ENCODE measurements at regions not wholly inside any gene's neighbourhood (a gene's known extent, or its start where the extent isn't known, plus 50 kb on each side); places are given as distances from the start of the nearest gene placed in this dataset.

DNA sequence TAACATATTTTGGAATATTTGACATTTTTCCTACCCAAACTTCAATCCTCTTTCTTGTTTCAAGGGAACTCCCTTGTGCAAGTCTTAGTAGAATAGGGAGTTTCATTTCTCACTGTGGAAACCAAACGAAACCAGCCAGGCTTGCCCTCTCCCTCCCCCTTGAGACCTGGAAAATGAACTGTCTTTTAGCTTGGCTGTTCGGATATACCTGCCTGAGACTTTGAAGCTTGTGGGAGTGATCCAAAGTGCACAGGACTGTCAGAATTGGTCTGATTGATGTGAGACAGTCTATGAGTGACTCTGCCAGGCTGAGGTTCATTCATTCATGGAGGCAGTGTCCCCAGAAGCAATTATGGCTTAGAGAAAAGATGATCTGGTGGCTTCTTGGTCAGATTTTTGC, 388.1 kb downstream of the EPM2A start:
- no peak overlapping the region for H3K9ac ChIP-seq

DNA sequence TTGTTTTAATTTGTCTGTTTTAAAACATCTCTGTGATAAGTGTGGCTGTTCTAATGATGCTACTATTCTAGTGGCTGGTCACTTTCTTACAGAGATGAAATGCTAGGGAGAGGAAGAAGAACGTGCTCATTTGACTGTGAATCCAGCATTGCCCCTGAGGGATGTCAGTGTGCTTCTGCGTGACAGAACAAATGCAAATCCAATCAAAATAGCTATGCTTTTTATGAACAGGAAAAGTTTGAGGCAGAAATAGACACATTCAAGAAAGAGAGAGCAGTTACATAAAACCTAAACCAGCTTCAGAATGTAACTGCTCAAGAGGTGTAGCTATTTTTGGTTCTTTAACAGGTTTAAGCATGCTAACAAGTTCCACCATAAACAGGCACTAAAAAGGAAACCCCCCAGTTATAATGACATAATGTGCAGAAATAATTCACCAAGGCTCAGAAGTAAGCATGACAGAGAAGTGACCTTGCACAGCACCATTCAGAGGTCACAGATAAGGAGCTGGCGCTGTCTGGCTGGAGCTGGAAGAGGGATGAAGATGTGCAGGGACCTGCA, 385.3 kb downstream of the EPM2A start:
- Histone ChIP-seq H3K27me3 (ENCODE audit: insufficient read depth, low read depth) (no peaks in the 10 kb centered on the region), H3K36me3 (ENCODE audit: insufficient read depth) (no peaks in the 10 kb centered on the region), H3K79me2 (ENCODE audit: insufficient read depth, low read depth) (no peaks in the 10 kb centered on the region), H3K4me2 (no peak overlapping the region), H3K27ac (no peak overlapping the region), H2AFZ (ENCODE audit: low read depth) (no peak overlapping the region), H3K4me1 (ENCODE audit: low read depth, poor library complexity, severe bottlenecking) (no peaks in the 10 kb centered on the region), H4K20me1 (ENCODE audit: insufficient read depth) (no peaks in the 10 kb centered on the region), H3K4me3 (IDR thresholded peaks at IDR 0.05; ENCODE audit: insufficient read depth, low read depth, low read length) (no peak overlapping the region), H3K9ac (no peak overlapping the region)
- TF ChIP-seq, protein P1, sequence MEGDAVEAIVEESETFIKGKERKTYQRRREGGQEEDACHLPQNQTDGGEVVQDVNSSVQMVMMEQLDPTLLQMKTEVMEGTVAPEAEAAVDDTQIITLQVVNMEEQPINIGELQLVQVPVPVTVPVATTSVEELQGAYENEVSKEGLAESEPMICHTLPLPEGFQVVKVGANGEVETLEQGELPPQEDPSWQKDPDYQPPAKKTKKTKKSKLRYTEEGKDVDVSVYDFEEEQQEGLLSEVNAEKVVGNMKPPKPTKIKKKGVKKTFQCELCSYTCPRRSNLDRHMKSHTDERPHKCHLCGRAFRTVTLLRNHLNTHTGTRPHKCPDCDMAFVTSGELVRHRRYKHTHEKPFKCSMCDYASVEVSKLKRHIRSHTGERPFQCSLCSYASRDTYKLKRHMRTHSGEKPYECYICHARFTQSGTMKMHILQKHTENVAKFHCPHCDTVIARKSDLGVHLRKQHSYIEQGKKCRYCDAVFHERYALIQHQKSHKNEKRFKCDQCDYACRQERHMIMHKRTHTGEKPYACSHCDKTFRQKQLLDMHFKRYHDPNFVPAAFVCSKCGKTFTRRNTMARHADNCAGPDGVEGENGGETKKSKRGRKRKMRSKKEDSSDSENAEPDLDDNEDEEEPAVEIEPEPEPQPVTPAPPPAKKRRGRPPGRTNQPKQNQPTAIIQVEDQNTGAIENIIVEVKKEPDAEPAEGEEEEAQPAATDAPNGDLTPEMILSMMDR (conservative IDR thresholded peaks at IDR 0.05; ENCODE audit: low read depth, low read length) = no peak

More for the DNA sequence above, 388.1 kb downstream of the EPM2A start:
- H3K27ac ChIP-seq = no peak overlapping the region
- no peak overlapping the region for H3K4me2 ChIP-seq
- H3K79me2 ChIP-seq (ENCODE audit: insufficient read depth, low read depth) = no peaks in the 10 kb centered on the region
- H3K36me3 ChIP-seq (ENCODE audit: insufficient read depth) = no peaks in the 10 kb centered on the region
- H4K20me1 ChIP-seq (ENCODE audit: insufficient read depth) = no peaks in the 10 kb centered on the region
- no peaks in the 10 kb centered on the region for H3K27me3 ChIP-seq (ENCODE audit: insufficient read depth, low read depth)
- TF ChIP-seq, protein P1 (conservative IDR thresholded peaks at IDR 0.05; ENCODE audit: low read depth, low read length) = no peak
- H3K4me3 ChIP-seq (IDR thresholded peaks at IDR 0.05; ENCODE audit: insufficient read depth, low read depth, low read length) = no peak overlapping the region
- no peaks in the 10 kb centered on the region for H3K4me1 ChIP-seq (ENCODE audit: low read depth, poor library complexity, severe bottlenecking)
- no peak overlapping the region for H2AFZ ChIP-seq (ENCODE audit: low read depth)

DNA sequence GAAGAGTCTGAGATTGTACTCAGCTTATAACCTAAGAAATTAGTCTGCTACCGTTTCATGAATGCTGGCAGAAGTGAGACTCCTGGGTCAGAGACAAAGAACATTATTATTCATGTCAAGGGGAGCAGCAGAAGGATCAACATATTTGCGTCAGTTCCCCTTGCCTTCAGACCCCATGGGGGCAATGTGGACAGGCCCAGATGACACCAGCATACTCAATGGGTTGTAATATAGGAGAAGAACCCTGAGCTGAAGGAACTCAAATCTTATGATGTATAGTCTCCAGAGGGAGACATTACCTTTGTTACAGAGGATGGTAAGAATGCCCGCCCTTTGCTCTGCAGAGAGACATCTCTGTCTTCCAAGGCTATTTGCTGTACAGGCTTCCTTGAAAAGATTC, 384.4 kb downstream of the EPM2A start:
- Histone ChIP-seq H3K36me3 (ENCODE audit: insufficient read depth) (no peaks in the 10 kb centered on the region), H3K4me2 (no peak overlapping the region), H3K79me2 (ENCODE audit: insufficient read depth, low read depth) (no peaks in the 10 kb centered on the region), H3K9ac (no peak overlapping the region), H3K27ac (no peak overlapping the region), H3K4me3 (IDR thresholded peaks at IDR 0.05; ENCODE audit: insufficient read depth, low read depth, low read length) (no peak overlapping the region), H3K27me3 (ENCODE audit: insufficient read depth, low read depth) (no peaks in the 10 kb centered on the region), H3K4me1 (ENCODE audit: low read depth, poor library complexity, severe bottlenecking) (no peaks in the 10 kb centered on the region), H4K20me1 (ENCODE audit: insufficient read depth) (no peaks in the 10 kb centered on the region), H2AFZ (ENCODE audit: low read depth) (no peak overlapping the region)
- TF ChIP-seq, protein P1 (conservative IDR thresholded peaks at IDR 0.05; ENCODE audit: low read depth, low read length) = no peak

DNA sequence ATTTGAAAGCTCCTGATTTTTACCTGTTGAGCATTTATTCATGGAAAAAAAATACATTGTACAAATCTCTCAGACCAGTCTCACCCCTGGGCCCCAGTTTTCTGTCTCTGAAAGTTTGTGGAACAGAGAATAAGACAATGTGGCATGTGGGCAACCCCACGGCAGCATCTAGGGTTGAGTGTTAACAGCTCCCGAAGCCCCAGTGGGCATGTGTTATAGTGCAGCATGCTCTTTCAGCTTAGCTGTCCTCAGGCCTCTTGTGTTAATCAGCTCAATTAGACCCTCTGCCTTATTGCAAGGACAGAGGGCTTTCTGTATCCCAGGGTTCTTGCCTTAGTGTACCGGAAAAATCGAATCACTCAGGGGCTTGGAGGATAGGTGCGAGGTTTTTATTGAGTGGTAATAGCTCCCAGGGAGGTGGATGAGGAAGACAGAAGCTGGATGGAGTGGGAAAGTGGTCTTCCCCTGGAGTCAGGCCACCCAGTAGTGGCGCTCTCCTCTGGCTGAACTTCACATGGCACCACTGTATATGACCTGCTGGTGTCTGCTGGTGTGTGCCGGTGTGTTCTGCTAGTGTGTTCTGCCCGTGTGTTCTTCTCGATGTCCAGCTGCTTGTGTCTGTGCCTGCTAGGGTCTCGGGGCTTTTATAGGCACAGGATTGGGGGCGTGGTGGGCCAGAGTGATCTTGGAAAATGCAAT, 382.8 kb downstream of the EPM2A start:
- H4K20me1 ChIP-seq (ENCODE audit: insufficient read depth) = no peaks in the 10 kb centered on the region
- no peaks in the 10 kb centered on the region for H3K79me2 ChIP-seq (ENCODE audit: insufficient read depth, low read depth)
- no peak overlapping the region for H3K27ac ChIP-seq
- no peaks in the 10 kb centered on the region for H3K27me3 ChIP-seq (ENCODE audit: insufficient read depth, low read depth)
- H2AFZ ChIP-seq (ENCODE audit: low read depth) = no peak overlapping the region
- H3K4me3 ChIP-seq (IDR thresholded peaks at IDR 0.05; ENCODE audit: insufficient read depth, low read depth, low read length) = no peak overlapping the region
- TF ChIP-seq, protein P1 (conservative IDR thresholded peaks at IDR 0.05; ENCODE audit: low read depth, low read length) = no peak
- H3K4me2 ChIP-seq = no peak overlapping the region
- H3K36me3 ChIP-seq (ENCODE audit: insufficient read depth) = no peaks in the 10 kb centered on the region
- no peaks in the 10 kb centered on the region for H3K4me1 ChIP-seq (ENCODE audit: low read depth, poor library complexity, severe bottlenecking)
- no peak overlapping the region for H3K9ac ChIP-seq

Measured in KMS-11 (cell line).